ENCODE measurements at regions not wholly inside any gene's neighbourhood (a gene's known extent, or its start where the extent isn't known, plus 50 kb on each side); places are given as distances from the start of the nearest gene placed in this dataset.

GRCh38 chr2:8525582-8526402 is 156.1 kb upstream of the ID2 start:
- TF ChIP-seq EZH2 (IDR thresholded peaks at IDR 0.05; ENCODE audit: insufficient read depth, poor library complexity, severe bottlenecking) (no peak), EZH2phosphoT487 (IDR thresholded peaks at IDR 0.05; ENCODE audit: insufficient read depth, low read depth) (no peak)

Measured in GM23248 (cell line).